Mesendoderm (in vitro differentiated cells): ENCODE measurements at regions not wholly inside any gene's neighbourhood (a gene's known extent, or its start where the extent isn't known, plus 50 kb on each side); places are given as distances from the start of the nearest gene placed in this dataset.
A peak's percentile ranks its signal among the peaks of the same experiment; 100 is the strongest.
"Not testable (repeated sequence)": the region's sequence is repeated elsewhere in the genome, so short reads cannot be mapped to it uniquely, and the experiment has no call there.

Experiments
- DNase-seq: peaks from one replicate; pipeline ENCODE4 v3.0.0; 2013
- H2AK5ac ChIP-seq: 2 replicates; pipeline ENCODE4 v1.6.1; 2013; ENCODE audit warnings: low read length, inconsistent platforms
- H2BK120ac ChIP-seq: 2 replicates; pipeline ENCODE4 v1.6.1; 2013; ENCODE audit warnings: low read depth, mild to moderate bottlenecking, low read length, moderate library complexity, mixed read lengths
- H2BK15ac ChIP-seq: replicated peaks from 2 replicates; pipeline ENCODE4 v1.6.1; 2013; ENCODE audit warnings: low read depth, mild to moderate bottlenecking, moderate library complexity
- H2BK5ac ChIP-seq: 2 replicates; pipeline ENCODE4 v1.6.1; 2013; ENCODE audit warnings: low read length, inconsistent platforms
- H3K18ac ChIP-seq: 2 replicates; pipeline ENCODE4 v1.6.1; 2013; ENCODE audit warnings: mild to moderate bottlenecking, low read length, mixed read lengths
- H3K23ac ChIP-seq: one replicate; pipeline ENCODE4 v1.6.1; 2013; ENCODE audit warnings: low read length
- H3K27ac ChIP-seq: 2 replicates; pipeline ENCODE4 v1.5.1; 2013; ENCODE audit warnings: low read depth, mild to moderate bottlenecking, inconsistent platforms, low read length, moderate library complexity
- H3K27me3 ChIP-seq: 2 replicates; pipeline ENCODE4 v1.6.1; 2013; ENCODE audit warnings: low read length, control low read depth, mild to moderate bottlenecking, inconsistent platforms; ENCODE audit not compliant: insufficient read depth, poor library complexity
- H3K36me3 ChIP-seq: 2 replicates; pipeline ENCODE4 v1.6.1; 2013; ENCODE audit warnings: low read length, inconsistent platforms; ENCODE audit not compliant: control insufficient read depth, insufficient read depth
- H3K4ac ChIP-seq: one replicate; pipeline ENCODE4 v1.6.1; 2013; ENCODE audit warnings: low read depth, mild to moderate bottlenecking, low read length, moderate library complexity
- H3K4me1 ChIP-seq: 2 replicates; pipeline ENCODE4 v1.6.1; 2013; ENCODE audit warnings: low read depth, low read length, inconsistent platforms; ENCODE audit not compliant: control insufficient read depth
- H3K4me2 ChIP-seq: 2 replicates; pipeline ENCODE4 v1.6.1; 2013; ENCODE audit warnings: low read length
- H3K4me3 ChIP-seq: 2 replicates; pipeline ENCODE4 v1.5.1; 2013; ENCODE audit warnings: mild to moderate bottlenecking, low read length
- H3K56ac ChIP-seq: one replicate; pipeline ENCODE4 v1.6.1; 2013; ENCODE audit warnings: low read length
- H3K79me1 ChIP-seq: 2 replicates; pipeline ENCODE4 v1.6.1; 2013; ENCODE audit warnings: low read length, inconsistent platforms
- H3K79me2 ChIP-seq: 2 replicates; pipeline ENCODE4 v1.6.1; 2013; ENCODE audit warnings: mild to moderate bottlenecking, low read length; ENCODE audit not compliant: control insufficient read depth, insufficient read depth
- H3K9ac ChIP-seq: 2 replicates; pipeline ENCODE4 v1.6.1; 2013; ENCODE audit warnings: low read length, inconsistent platforms
- H4K5ac ChIP-seq: one replicate; pipeline ENCODE4 v1.6.1; 2013; ENCODE audit warnings: low read length
- H4K8ac ChIP-seq: one replicate; pipeline ENCODE4 v1.6.1; 2013; ENCODE audit warnings: low read depth, mild to moderate bottlenecking, control low read depth, low read length, moderate library complexity
- WGBS: extraction: QIAGEN DNeasy Blood & Tissue Kit; methylation state at CpG from one replicate; pipeline ENCODE4 v1.1.7; 2013; ENCODE audit warnings: low lambda C conversion rate, missing lambda C conversion rate; ENCODE audit not compliant: insufficient coverage; ENCODE audit errors: extremely low coverage; 5-methylcytosine and 5-hydroxymethylcytosine counted together

DNA sequence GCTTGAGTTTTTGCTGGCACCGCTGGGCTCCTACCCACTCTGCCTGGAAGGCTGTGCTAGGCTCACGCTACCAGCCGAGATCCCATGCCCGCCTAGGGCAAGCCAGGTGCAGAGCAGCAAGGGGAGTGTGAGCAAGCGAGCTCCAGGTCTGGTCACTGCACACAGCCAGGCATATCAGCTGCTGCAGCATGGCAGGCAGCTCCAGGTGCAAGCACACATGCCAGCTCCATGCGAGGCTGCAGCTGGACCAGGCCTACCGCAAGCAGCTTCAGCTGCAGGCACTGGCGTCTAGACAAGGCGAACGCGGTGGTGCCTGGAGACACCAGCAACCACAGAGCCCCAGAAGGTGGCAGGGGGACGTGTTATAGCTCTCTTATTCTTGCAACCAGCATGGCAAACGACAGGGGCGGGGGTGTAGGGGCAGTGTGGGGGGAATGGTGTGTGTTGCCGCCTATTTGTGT lies 614.7 kb upstream of the EPHA5 start:
- H3K79me1 ChIP-seq, result no peaks in the 10 kb centered on the region
- no peak overlapping the region for H3K4ac ChIP-seq
- H3K27me3 ChIP-seq, result no peaks in the 10 kb centered on the region
- DNase-seq, result no peak
- no peak overlapping the region for H3K4me2 ChIP-seq
- H3K18ac ChIP-seq, result no peak overlapping the region
- H3K27ac ChIP-seq, result no peak overlapping the region
- no peak overlapping the region for H2BK120ac ChIP-seq
- no peak overlapping the region for H4K8ac ChIP-seq
- no peak overlapping the region for H4K5ac ChIP-seq
- WGBS, result no CpG with 5 or more reads among the region's 15 CpGs
- H2AK5ac ChIP-seq, result no peak overlapping the region
- H3K56ac ChIP-seq, result no peak overlapping the region
- no peak overlapping the region for H3K9ac ChIP-seq
- H3K79me2 ChIP-seq, result no peaks in the 10 kb centered on the region
- H2BK5ac ChIP-seq, result no peak overlapping the region
- no peaks in the 10 kb centered on the region for H3K4me1 ChIP-seq
- no peak overlapping the region for H3K23ac ChIP-seq
- no peak overlapping the region for H3K4me3 ChIP-seq
- H3K36me3 ChIP-seq, result no peaks in the 10 kb centered on the region
- no peak overlapping the region for H2BK15ac ChIP-seq

DNA sequence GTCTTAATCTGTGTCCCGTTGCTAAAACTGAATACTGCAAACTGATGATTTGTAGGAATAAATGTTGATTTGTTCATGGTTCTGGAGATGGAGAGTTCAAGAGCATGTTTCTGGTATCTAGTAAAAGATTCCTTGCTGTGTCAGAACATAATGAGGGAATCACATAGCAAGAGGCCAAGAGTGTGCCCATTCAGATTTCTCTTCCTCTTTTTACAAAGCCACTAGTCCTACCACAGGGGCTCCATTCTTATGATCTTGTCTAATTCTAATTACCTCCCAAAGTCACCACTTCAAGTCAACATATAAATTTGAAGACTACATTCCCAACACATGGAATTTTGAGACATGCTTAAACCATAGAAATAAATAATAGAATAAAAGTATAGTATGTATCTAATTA lies 608.8 kb upstream of the EPHA5 start:
- Histone ChIP-seq H3K56ac (no peak overlapping the region), H3K4me3 (no peak overlapping the region), H2BK120ac (no peak overlapping the region), H2BK15ac (no peak overlapping the region), H3K23ac (no peak overlapping the region), H3K79me1 (no peaks in the 10 kb centered on the region), H3K27me3 (no peaks in the 10 kb centered on the region), H3K79me2 (no peaks in the 10 kb centered on the region), H3K4me1 (no peaks in the 10 kb centered on the region), H2BK5ac (no peak overlapping the region), H4K5ac (no peak overlapping the region), H3K4me2 (no peak overlapping the region), H3K4ac (no peak overlapping the region), H3K9ac (no peak overlapping the region), H3K36me3 (no peaks in the 10 kb centered on the region), H3K27ac (no peak overlapping the region), H3K18ac (no peak overlapping the region), H4K8ac (no peak overlapping the region), H2AK5ac (no peak overlapping the region)
- no peak for DNase-seq
- whole genome bisulfite sequencing, result no CpG with 5 or more reads among the region's 1 CpG

DNA sequence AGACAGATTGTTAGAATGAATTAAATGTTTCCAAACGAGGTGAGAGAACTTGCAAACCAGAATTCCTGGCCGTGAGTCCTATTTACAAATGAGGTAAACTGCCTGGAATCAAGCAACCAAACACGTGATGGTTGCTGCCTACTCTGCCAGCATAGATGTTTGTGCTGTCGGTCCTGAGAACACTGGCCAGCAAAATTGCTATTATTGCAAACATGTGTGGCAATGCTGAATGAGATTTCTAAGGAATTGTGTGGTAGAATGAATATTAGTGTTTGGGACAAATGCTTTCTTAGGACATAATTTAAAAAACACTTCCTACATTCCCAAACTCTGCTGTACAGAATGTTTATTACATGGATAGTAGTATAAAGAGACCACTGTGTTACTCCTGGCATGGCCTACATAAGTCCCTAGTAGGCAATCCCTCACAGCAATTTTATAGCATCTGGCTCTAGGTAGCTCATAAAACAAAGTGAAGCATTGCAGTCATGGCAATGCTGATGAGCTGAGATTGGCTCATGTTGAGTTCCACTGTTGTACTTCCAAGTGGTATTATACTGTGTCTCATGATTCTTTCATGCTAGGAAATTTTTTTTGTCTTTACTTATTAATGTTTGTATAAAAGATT lies 605.2 kb upstream of the EPHA5 start:
- Histone ChIP-seq H4K5ac (no peak overlapping the region), H2BK5ac (no peak overlapping the region)
- no CpG with 5 or more reads among the region's 4 CpGs for WGBS

DNA sequence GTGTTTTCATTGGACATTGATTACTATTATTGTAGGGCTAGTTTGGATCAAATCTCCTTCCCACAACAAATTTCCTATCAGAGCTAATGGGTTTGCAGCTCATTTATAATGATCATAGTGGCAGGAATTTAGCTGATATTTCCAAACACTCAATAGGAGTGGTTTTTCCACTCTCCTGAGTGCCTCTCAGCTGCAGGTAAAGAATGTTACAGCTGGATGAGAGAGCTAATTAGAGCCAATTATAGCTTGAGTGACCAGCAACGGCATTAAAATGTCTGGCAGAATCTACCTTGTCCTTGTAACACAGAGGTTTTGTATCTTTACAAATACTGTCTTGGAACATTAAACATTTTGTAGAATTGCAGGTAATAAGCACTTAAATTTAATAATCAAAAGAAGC lies 602.8 kb upstream of the EPHA5 start:
- H2AK5ac ChIP-seq, result no peak overlapping the region
- no peaks in the 10 kb centered on the region for H3K4me1 ChIP-seq

More for the DNA sequence above, 605.2 kb upstream of the EPHA5 start:
- H3K79me1 ChIP-seq, result no peaks in the 10 kb centered on the region
- no peak overlapping the region for H2BK120ac ChIP-seq
- no peak overlapping the region for H4K8ac ChIP-seq
- no peak overlapping the region for H2AK5ac ChIP-seq
- H3K79me2 ChIP-seq, result no peaks in the 10 kb centered on the region
- no peak overlapping the region for H3K27ac ChIP-seq
- H2BK15ac ChIP-seq, result no peak overlapping the region
- no peak overlapping the region for H3K9ac ChIP-seq
- H3K36me3 ChIP-seq, result no peaks in the 10 kb centered on the region
- H3K4me1 ChIP-seq, result no peaks in the 10 kb centered on the region
- no peak overlapping the region for H3K4ac ChIP-seq
- no peak overlapping the region for H3K18ac ChIP-seq
- no peak for DNase-seq
- no peaks in the 10 kb centered on the region for H3K27me3 ChIP-seq
- H3K23ac ChIP-seq, result no peak overlapping the region
- no peak overlapping the region for H3K4me2 ChIP-seq
- no peak overlapping the region for H3K56ac ChIP-seq
- no peak overlapping the region for H3K4me3 ChIP-seq

DNA sequence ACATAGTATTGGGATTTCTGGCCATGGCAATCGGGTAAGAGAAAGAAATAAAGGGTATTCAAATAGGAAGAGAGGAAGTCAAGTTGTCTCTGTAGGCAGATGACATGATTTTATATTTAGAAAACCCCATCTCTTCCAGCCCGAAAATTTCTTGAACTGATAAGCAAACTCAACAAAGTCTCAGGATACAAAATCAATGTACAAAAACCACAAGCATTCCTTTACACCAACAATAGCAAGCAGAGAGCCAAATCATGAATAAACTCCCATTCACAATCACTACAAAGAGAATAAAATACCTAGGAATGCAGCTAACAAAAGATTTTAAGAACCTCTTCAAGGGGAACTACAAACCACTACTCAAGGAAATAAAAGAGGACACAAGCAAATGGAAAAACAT lies 600.1 kb upstream of the EPHA5 start:
- not testable (repeated sequence) for H3K56ac ChIP-seq, H2BK5ac ChIP-seq, H3K4me3 ChIP-seq, H4K8ac ChIP-seq, H2AK5ac ChIP-seq, H3K4ac ChIP-seq, DNase-seq, H3K4me1 ChIP-seq, H3K36me3 ChIP-seq, H3K4me2 ChIP-seq, H3K27me3 ChIP-seq, H3K9ac ChIP-seq, H3K18ac ChIP-seq, H3K23ac ChIP-seq, H3K27ac ChIP-seq, H2BK15ac ChIP-seq, H4K5ac ChIP-seq, H3K79me2 ChIP-seq, H2BK120ac ChIP-seq, H3K79me1 ChIP-seq
- WGBS, result no CpG with 5 or more reads among the region's 2 CpGs

More for the DNA sequence above, 602.8 kb upstream of the EPHA5 start:
- Histone ChIP-seq H2BK15ac (no peak overlapping the region), H3K4me3 (no peak overlapping the region), H3K23ac (no peak overlapping the region), H3K9ac (no peak overlapping the region), H4K8ac (no peak overlapping the region), H3K18ac (no peak overlapping the region), H3K79me2 (no peaks in the 10 kb centered on the region), H3K56ac (no peak overlapping the region), H2BK120ac (no peak overlapping the region), H2BK5ac (no peak overlapping the region), H3K79me1 (no peaks in the 10 kb centered on the region), H3K27ac (no peak overlapping the region), H3K27me3 (no peaks in the 10 kb centered on the region), H3K4ac (no peak overlapping the region), H3K4me2 (no peak overlapping the region), H3K36me3 (no peaks in the 10 kb centered on the region), H4K5ac (no peak overlapping the region)
- WGBS, result no CpG with 5 or more reads among the region's 1 CpG
- peak; percentile 12 for DNase-seq

DNA sequence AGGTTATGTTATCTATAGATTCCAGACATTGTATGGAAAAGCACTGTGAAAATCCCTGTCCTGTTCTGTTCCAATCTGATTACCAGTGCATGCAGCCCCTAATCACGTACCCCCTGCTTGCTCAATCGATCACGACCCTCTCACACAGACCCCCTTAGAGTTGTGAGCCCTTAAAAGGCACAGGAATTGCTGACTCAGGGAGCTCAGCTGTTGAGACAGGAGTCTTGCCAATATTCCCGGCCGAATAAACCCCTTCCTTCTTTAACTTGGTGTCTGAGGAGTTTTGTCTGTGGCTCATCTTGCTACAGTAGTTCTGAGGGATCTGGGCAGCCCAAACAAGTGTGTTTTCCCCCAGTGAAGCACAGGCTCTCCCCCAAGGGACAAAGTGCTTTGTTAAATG lies 596.3 kb upstream of the EPHA5 start:
- H3K23ac ChIP-seq, result peak overlapping the region; percentile 24
- not testable (repeated sequence) for H2AK5ac ChIP-seq, H2BK5ac ChIP-seq, H3K9ac ChIP-seq, H3K36me3 ChIP-seq, DNase-seq, H3K79me2 ChIP-seq, H3K27ac ChIP-seq, H3K4ac ChIP-seq, H3K4me3 ChIP-seq, H2BK120ac ChIP-seq, H3K27me3 ChIP-seq, H4K8ac ChIP-seq, H3K79me1 ChIP-seq, H2BK15ac ChIP-seq, H4K5ac ChIP-seq, H3K18ac ChIP-seq, H3K56ac ChIP-seq, H3K4me2 ChIP-seq, H3K4me1 ChIP-seq
- no CpG with 5 or more reads among the region's 5 CpGs for WGBS
